ENCODE measurements at regions not wholly inside any gene's neighbourhood (a gene's known extent, or its start where the extent isn't known, plus 50 kb on each side); places are given as distances from the start of the nearest gene placed in this dataset.
A peak's percentile ranks its signal among the peaks of the same experiment; 100 is the strongest.

GRCh38 chr6:119586250-119586882 is 236.8 kb upstream of the MAN1A1 start:
- H3K4me3 ChIP-seq (ENCODE audit: low read depth, low read length), result no peak overlapping the region
- no peak for TF ChIP-seq CTCF (IDR thresholded peaks at IDR 0.05; ENCODE audit: insufficient read depth, low read length)
- no peak for DNase-seq (ENCODE audit: low read depth)

- DNase-seq (ENCODE audit: low read depth), result no peak
- no peak for TF ChIP-seq CTCF (IDR thresholded peaks at IDR 0.05; ENCODE audit: insufficient read depth, low read length)
- no peak overlapping the region for H3K4me3 ChIP-seq (ENCODE audit: low read depth, low read length)
Measured at GRCh38 chr6:119584088-119584487, 234.5 kb upstream of the MAN1A1 start.

GRCh38 chr6:119581220-119581619 is 231.7 kb upstream of the MAN1A1 start:
- DNase-seq (ENCODE audit: low read depth), result no peak
- no peak for TF ChIP-seq CTCF (IDR thresholded peaks at IDR 0.05; ENCODE audit: insufficient read depth, low read length)
- H3K4me3 ChIP-seq (ENCODE audit: low read depth, low read length), result no peak overlapping the region

- H3K4me3 ChIP-seq (ENCODE audit: low read depth, low read length), result no peak overlapping the region
- TF ChIP-seq CTCF (IDR thresholded peaks at IDR 0.05; ENCODE audit: insufficient read depth, low read length), result no peak
- peak; percentile 33 for DNase-seq (ENCODE audit: low read depth)
Measured at GRCh38 chr6:119575721-119576120, 226.2 kb upstream of the MAN1A1 start.

- DNase-seq (ENCODE audit: low read depth), result no peak
- H3K4me3 ChIP-seq (ENCODE audit: low read depth, low read length), result no peak overlapping the region
- no peak for TF ChIP-seq CTCF (IDR thresholded peaks at IDR 0.05; ENCODE audit: insufficient read depth, low read length)
Measured at GRCh38 chr6:119568580-119568979, 219.0 kb upstream of the MAN1A1 start.

GRCh38 chr6:119566546-119567260 is 217.1 kb upstream of the MAN1A1 start:
- no peak for DNase-seq (ENCODE audit: low read depth)
- TF ChIP-seq CTCF (IDR thresholded peaks at IDR 0.05; ENCODE audit: insufficient read depth, low read length), result no peak
- H3K4me3 ChIP-seq (ENCODE audit: low read depth, low read length), result no peak overlapping the region

Data from fibroblast of the aortic adventitia (primary cell).